Stimulated activated CD8-positive, alpha-beta memory T cell treated with anti-CD3 and anti-CD28 coated beads, Interleukin-4, amount 100 ng/mL, for 1 hour (primary cell): ENCODE measurements at regions not wholly inside any gene's neighbourhood (a gene's known extent, or its start where the extent isn't known, plus 50 kb on each side); places are given as distances from the start of the nearest gene placed in this dataset.
"Not testable (repeated sequence)": the region's sequence is repeated elsewhere in the genome, so short reads cannot be mapped to it uniquely, and the experiment has no call there.

Experiments
- DNase-seq, 2 donors: peaks; one replicate each; pipeline ENCODE4 v3.0.0-alpha.2; 2020; ENCODE audit warnings: low read depth in 2 of 2, low spot score in 1 of 2

GRCh38 chr12:107369006-107369405, 275.7 kb upstream of the CRY1 start:
- DNase-seq, result no peak

GRCh38 chr12:107369679-107370078, 276.3 kb upstream of the CRY1 start:
- no peak for DNase-seq

GRCh38 chr12:107372229-107372658, 278.9 kb upstream of the CRY1 start:
- no peak for DNase-seq

GRCh38 chr12:107373238-107373809, 280.0 kb upstream of the CRY1 start:
- DNase-seq, result no peak

GRCh38 chr12:107374161-107374840, 281.0 kb upstream of the CRY1 start:
- no peak for DNase-seq

- DNase-seq, result no peak
These were observed 281.9 kb upstream of the CRY1 start for GRCh38 chr12:107375231-107375630.

- DNase-seq, result no peak
These were observed 284.4 kb upstream of the CRY1 start for GRCh38 chr12:107377596-107378385.

GRCh38 chr12:107378609-107379008, 285.3 kb upstream of the CRY1 start:
- no peak for DNase-seq

- DNase-seq, result not testable (repeated sequence)
These were observed 285.9 kb upstream of the CRY1 start for GRCh38 chr12:107379142-107379851.

GRCh38 chr12:107379852-107380567, 286.7 kb upstream of the CRY1 start:
- DNase-seq, result no peak

- DNase-seq, result no peak
These were observed 291.3 kb upstream of the CRY1 start for GRCh38 chr12:107384645-107385044.

- no peak for DNase-seq
These were observed 292.2 kb upstream of the CRY1 start for GRCh38 chr12:107385509-107385908.

- DNase-seq, result no peak
These were observed 293.2 kb upstream of the CRY1 start for GRCh38 chr12:107386569-107386968.

GRCh38 chr12:107388263-107388662, 294.9 kb upstream of the CRY1 start:
- DNase-seq, result no peak

GRCh38 chr12:107390414-107390813, 295.2 kb upstream of the PWP1 start:
- DNase-seq, result no peak

- no peak for DNase-seq
These were observed 292.4 kb upstream of the PWP1 start for GRCh38 chr12:107393043-107393717.

- DNase-seq, result no peak
These were observed 290.9 kb upstream of the PWP1 start for GRCh38 chr12:107394693-107395092.

GRCh38 chr12:107395817-107396216, 289.8 kb upstream of the PWP1 start:
- DNase-seq, result no peak

- DNase-seq, result no peak
These were observed 288.6 kb upstream of the PWP1 start for GRCh38 chr12:107396991-107397390.

- DNase-seq, result no peak
These were observed 287.6 kb upstream of the PWP1 start for GRCh38 chr12:107397890-107398500.
